ENCODE measurements at regions not wholly inside any gene's neighbourhood (a gene's known extent, or its start where the extent isn't known, plus 50 kb on each side); places are given as distances from the start of the nearest gene placed in this dataset.

GRCh38 chr13:79647533-79647932 lies 166.6 kb downstream of the NDFIP2 start:
- TF ChIP-seq CTCF (conservative IDR thresholded peaks at IDR 0.05), result no peak
- TF ChIP-seq EZH2 (IDR thresholded peaks at IDR 0.05; ENCODE audit: low read depth), result no peak
